ENCODE measurements at regions not wholly inside any gene's neighbourhood (a gene's known extent, or its start where the extent isn't known, plus 50 kb on each side); places are given as distances from the start of the nearest gene placed in this dataset.

DNA sequence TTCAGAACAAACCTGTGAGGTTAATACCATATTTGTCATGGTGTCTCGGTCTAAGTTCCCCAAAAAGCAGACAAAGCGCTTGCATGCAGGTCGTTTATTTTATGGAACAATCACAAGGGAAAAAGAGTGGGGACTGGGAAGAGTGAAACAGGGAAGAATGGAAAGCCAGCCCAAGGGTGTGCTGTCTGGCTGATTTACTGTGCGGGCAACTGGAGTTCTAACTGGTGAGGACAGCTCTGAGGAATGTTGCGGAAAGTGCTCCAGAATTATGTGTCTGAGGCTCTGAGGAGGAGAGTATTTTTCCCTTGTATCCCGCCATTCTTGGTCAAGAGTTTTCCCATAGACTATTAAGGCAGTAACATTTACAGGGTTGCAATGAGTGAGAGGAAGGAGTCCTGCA, 465.4 kb downstream of the RMST start:
- Histone ChIP-seq H3K36me3 (ENCODE audit: control insufficient read depth, low read depth, low read length) (no peaks in the 10 kb centered on the region), H3K4me3 (ENCODE audit: low read length) (no peak overlapping the region), H3K9ac (ENCODE audit: low read length) (no peak overlapping the region), H3K9me3 (ENCODE audit: control insufficient read depth, low read depth, low read length) (no peaks in the 10 kb centered on the region), H3K4me1 (ENCODE audit: control insufficient read depth, low read depth, low read length) (no peaks in the 10 kb centered on the region), H3K27me3 (ENCODE audit: control insufficient read depth, insufficient read depth, low read length) (no peaks in the 10 kb centered on the region), H3K27ac (ENCODE audit: low read length) (no peak overlapping the region)

DNA sequence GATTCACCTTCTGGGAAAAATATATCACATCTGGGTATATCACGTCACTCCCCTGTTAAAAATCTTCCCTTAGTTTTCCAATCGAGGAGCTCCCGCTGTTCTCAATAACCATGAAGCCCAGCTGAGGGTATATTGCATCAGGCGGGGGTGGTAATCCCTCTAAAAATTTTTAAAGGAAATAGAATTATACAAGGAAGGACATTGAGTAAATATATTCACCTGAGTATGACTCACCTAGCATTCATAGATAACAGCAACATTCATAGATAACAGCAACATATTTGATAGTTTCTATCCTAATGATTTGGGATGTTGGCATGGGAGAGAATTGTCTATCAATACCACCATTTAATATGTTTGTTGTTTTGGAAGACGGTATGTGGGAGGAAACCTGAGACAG, 473.6 kb downstream of the RMST start:
- Histone ChIP-seq H3K4me1 (ENCODE audit: control insufficient read depth, low read depth, low read length) (no peaks in the 10 kb centered on the region), H3K27ac (ENCODE audit: low read length) (no peak overlapping the region), H3K4me3 (ENCODE audit: low read length) (no peak overlapping the region), H3K9ac (ENCODE audit: low read length) (no peak overlapping the region), H3K27me3 (ENCODE audit: control insufficient read depth, insufficient read depth, low read length) (no peaks in the 10 kb centered on the region), H3K36me3 (ENCODE audit: control insufficient read depth, low read depth, low read length) (no peaks in the 10 kb centered on the region), H3K9me3 (ENCODE audit: control insufficient read depth, low read depth, low read length) (no peaks in the 10 kb centered on the region)

DNA sequence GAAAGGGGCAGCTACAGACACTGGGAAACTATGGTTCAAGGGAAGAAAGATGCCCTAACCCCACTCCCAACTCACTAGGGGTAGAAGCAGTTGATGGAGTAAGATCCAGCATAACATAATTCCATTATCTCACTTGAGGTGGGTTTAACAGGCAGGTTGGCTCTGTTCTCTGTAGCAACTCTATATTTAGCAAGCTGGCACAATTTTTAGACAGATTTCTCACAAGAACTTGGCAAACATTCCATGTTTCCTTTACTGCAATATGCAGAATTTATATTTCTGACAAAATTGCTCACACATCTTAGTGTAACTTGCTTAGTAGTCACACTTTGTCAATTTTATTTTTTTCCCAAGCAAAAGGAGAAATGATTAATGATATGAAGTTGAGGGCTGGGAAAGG, 475.4 kb downstream of the RMST start:
- Histone ChIP-seq H3K9ac (ENCODE audit: low read length) (no peak overlapping the region), H3K4me3 (ENCODE audit: low read length) (no peak overlapping the region), H3K27me3 (ENCODE audit: control insufficient read depth, insufficient read depth, low read length) (no peaks in the 10 kb centered on the region), H3K27ac (ENCODE audit: low read length) (no peak overlapping the region), H3K4me1 (ENCODE audit: control insufficient read depth, low read depth, low read length) (no peaks in the 10 kb centered on the region), H3K9me3 (ENCODE audit: control insufficient read depth, low read depth, low read length) (no peaks in the 10 kb centered on the region), H3K36me3 (ENCODE audit: control insufficient read depth, low read depth, low read length) (no peaks in the 10 kb centered on the region)

DNA sequence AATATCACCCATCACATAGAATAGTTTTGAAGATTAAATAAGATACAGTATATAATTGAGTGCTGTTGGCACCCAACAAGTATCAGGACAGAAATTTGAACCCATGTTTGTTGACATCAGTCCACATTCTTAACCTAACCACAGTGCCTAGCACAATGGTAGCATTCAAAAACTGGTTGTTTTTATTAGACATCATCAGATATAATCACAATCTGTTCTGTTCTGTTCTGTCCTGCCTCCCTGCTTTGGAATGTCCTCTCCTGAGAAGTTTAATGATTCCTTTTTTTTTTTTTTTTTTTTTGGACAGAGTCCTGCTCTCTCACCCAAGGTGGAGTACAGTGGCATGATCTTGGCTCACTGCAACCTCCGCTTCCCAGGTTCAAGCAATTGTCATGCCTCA, 476.6 kb downstream of the RMST start:
- Histone ChIP-seq H3K36me3 (ENCODE audit: control insufficient read depth, low read depth, low read length) (no peaks in the 10 kb centered on the region), H3K4me3 (ENCODE audit: low read length) (no peak overlapping the region), H3K27ac (ENCODE audit: low read length) (no peak overlapping the region), H3K27me3 (ENCODE audit: control insufficient read depth, insufficient read depth, low read length) (no peaks in the 10 kb centered on the region), H3K9ac (ENCODE audit: low read length) (no peak overlapping the region), H3K9me3 (ENCODE audit: control insufficient read depth, low read depth, low read length) (no peaks in the 10 kb centered on the region), H3K4me1 (ENCODE audit: control insufficient read depth, low read depth, low read length) (no peaks in the 10 kb centered on the region)

DNA sequence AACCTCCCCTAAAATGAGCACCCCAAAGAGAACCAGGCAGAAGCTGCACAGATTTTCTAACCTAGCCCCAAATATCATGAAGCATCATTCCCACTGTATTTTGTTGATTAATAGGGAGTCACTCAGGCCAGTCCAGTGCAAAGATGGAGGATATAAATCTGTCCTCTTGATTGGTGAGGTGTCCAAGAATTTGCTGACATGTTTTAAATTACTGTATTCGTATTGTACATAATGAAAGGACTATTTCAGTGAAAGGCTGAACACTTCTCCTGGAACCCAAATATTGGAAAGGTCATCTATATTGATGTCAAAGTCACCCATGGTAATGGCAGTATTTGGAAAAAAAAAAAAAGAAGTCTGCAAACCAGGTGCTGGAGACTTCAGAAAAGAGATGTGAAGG, 477.5 kb downstream of the RMST start:
- Histone ChIP-seq H3K9ac (ENCODE audit: low read length) (no peak overlapping the region), H3K4me3 (ENCODE audit: low read length) (no peak overlapping the region), H3K36me3 (ENCODE audit: control insufficient read depth, low read depth, low read length) (no peaks in the 10 kb centered on the region), H3K27me3 (ENCODE audit: control insufficient read depth, insufficient read depth, low read length) (no peaks in the 10 kb centered on the region), H3K27ac (ENCODE audit: low read length) (no peak overlapping the region), H3K9me3 (ENCODE audit: control insufficient read depth, low read depth, low read length) (no peaks in the 10 kb centered on the region), H3K4me1 (ENCODE audit: control insufficient read depth, low read depth, low read length) (no peaks in the 10 kb centered on the region)

DNA sequence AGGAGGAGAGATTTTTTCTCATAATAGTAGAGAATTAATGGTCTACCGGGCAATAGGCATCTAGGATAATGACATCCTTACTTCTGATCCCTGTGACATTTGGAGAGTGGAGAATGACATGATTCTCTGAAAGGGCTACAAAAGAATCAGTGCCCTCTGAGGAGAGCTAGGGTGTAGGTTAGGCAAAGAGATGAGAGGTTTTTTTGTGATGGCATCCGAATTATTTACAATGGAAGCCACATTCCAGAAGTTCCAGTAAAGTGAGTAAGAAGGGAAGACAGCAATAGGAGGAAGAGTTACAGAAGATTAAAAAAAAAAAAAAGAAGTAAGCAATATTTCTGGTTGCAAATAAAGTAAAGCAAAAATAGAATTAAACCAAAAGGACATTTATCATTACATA, 478.0 kb downstream of the RMST start:
- no peaks in the 10 kb centered on the region for H3K4me1 ChIP-seq (ENCODE audit: control insufficient read depth, low read depth, low read length)
- no peak overlapping the region for H3K9ac ChIP-seq (ENCODE audit: low read length)
- H3K27ac ChIP-seq (ENCODE audit: low read length) = no peak overlapping the region
- H3K9me3 ChIP-seq (ENCODE audit: control insufficient read depth, low read depth, low read length) = no peaks in the 10 kb centered on the region
- H3K4me3 ChIP-seq (ENCODE audit: low read length) = no peak overlapping the region
- no peaks in the 10 kb centered on the region for H3K27me3 ChIP-seq (ENCODE audit: control insufficient read depth, insufficient read depth, low read length)
- no peaks in the 10 kb centered on the region for H3K36me3 ChIP-seq (ENCODE audit: control insufficient read depth, low read depth, low read length)

DNA sequence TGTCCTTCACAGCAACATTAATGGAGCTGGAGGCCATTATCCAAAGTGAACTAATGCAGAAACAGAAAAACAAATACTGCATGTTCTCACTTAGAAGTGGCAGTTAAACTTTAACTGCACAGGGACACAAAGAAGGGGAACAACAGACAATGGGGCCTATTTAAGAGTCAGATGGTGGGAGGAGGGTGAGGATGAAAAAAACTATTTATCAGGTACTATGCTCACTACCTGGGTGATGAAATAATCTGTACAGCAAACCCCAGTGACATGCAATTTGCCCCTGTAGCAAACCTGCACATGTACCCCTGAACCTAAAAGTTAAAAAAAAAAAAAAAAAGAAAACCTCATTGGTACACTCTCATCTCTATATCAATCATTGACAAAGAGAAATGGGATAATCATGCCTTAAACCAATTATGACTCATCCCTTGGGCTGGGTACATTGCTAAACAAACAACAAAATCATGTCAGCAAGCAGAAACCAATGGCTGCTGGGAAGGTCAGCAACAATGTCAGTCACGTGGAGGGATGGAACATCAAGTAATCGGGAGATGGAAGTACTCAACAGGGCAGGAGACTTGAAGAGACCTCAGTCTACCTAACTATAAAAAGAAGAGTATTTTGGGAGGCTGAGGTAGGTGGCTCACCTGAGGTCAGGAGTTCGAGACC, 479.2 kb downstream of the RMST start:
- no peaks in the 10 kb centered on the region for H3K36me3 ChIP-seq (ENCODE audit: control insufficient read depth, low read depth, low read length)
- H3K9me3 ChIP-seq (ENCODE audit: control insufficient read depth, low read depth, low read length) = no peaks in the 10 kb centered on the region
- no peak overlapping the region for H3K4me3 ChIP-seq (ENCODE audit: low read length)
- H3K9ac ChIP-seq (ENCODE audit: low read length) = no peak overlapping the region
- no peaks in the 10 kb centered on the region for H3K4me1 ChIP-seq (ENCODE audit: control insufficient read depth, low read depth, low read length)
- no peaks in the 10 kb centered on the region for H3K27me3 ChIP-seq (ENCODE audit: control insufficient read depth, insufficient read depth, low read length)
- H3K27ac ChIP-seq (ENCODE audit: low read length) = no peak overlapping the region

DNA sequence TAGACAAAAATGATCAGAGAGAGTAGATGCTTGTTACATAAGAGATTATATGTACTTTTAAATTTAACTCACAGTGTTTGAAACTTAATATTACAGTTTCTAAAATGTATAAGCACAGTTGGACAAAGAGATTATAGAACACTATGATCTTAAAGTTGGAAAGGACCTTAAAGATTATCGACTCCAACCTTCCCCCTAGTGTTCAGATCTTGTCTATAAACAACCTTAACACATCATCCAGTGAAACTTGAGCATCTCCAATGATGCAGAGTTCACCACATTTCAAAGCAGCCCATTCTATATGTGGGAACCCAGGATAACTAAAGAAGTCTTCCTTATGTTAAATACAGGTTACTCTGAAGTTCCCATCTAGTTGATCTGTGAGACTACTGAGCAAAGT, 480.8 kb downstream of the RMST start:
- H3K9ac ChIP-seq (ENCODE audit: low read length) = no peak overlapping the region
- H3K27me3 ChIP-seq (ENCODE audit: control insufficient read depth, insufficient read depth, low read length) = no peaks in the 10 kb centered on the region
- H3K27ac ChIP-seq (ENCODE audit: low read length) = no peak overlapping the region
- H3K4me1 ChIP-seq (ENCODE audit: control insufficient read depth, low read depth, low read length) = no peaks in the 10 kb centered on the region
- H3K36me3 ChIP-seq (ENCODE audit: control insufficient read depth, low read depth, low read length) = no peaks in the 10 kb centered on the region
- no peak overlapping the region for H3K4me3 ChIP-seq (ENCODE audit: low read length)
- no peaks in the 10 kb centered on the region for H3K9me3 ChIP-seq (ENCODE audit: control insufficient read depth, low read depth, low read length)

DNA sequence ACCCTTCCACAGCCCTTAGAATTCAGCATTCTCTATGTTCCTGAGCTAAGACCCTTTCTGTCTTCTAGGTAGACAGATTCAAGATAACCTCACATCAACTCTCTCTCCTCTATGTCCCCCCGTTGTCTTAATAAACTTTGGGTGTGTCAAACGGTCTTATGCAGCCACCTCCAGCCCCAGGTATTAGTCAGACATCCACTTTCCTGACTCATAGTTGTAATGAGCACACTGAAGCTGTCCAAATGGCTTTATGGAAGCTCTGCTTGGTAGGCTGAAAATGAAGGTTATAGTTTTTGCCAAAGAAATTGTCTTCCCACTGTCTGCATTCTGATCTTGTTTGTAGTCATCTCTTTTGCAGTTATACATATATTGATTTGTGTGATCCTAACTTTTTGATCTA, 482.0 kb downstream of the RMST start:
- Histone ChIP-seq H3K4me3 (ENCODE audit: low read length) (no peak overlapping the region), H3K36me3 (ENCODE audit: control insufficient read depth, low read depth, low read length) (no peaks in the 10 kb centered on the region), H3K27me3 (ENCODE audit: control insufficient read depth, insufficient read depth, low read length) (no peaks in the 10 kb centered on the region), H3K9ac (ENCODE audit: low read length) (no peak overlapping the region), H3K27ac (ENCODE audit: low read length) (no peak overlapping the region), H3K4me1 (ENCODE audit: control insufficient read depth, low read depth, low read length) (no peaks in the 10 kb centered on the region), H3K9me3 (ENCODE audit: control insufficient read depth, low read depth, low read length) (no peaks in the 10 kb centered on the region)

DNA sequence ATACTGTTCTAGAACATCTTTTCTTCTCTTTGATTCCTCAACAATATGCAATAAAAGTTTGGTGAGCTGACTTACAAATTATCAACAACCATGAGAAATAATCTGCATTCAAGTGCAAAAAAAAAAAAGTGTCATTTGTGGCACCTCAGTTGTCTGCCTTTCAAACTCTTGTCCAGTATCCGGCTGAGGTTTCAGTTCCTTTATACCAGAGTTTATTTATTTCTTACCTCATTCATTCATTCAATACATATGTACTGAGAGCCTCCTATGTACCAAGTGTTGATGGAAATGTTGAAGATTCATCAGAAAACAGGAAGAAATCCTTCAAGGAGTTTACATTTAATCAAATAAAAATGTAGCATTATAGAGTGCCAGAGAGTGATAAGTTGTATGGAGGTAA, 484.1 kb downstream of the RMST start:
- no peaks in the 10 kb centered on the region for H3K36me3 ChIP-seq (ENCODE audit: control insufficient read depth, low read depth, low read length)

DNA sequence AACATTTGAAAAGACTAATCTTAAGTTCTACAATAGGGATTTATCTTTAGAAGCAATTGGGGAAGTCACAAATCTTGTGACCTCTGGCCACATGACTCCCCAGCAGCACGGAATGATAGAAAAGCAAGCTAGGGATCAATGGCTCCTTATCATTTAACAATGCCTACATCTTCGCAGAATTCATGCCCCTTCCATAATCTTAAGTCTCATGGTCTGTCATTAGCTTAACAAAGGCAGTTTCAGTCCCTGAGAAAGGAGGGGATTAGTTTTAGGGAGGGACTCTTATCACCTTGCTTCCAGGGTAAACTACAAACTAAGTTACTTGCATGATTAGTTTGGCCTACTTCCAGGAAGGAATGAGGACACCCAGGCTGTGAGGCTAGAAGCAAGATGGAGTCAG, 486.0 kb downstream of the RMST start:
- Histone ChIP-seq H3K27ac (ENCODE audit: low read length) (no peak overlapping the region), H3K9ac (ENCODE audit: low read length) (no peak overlapping the region), H3K36me3 (ENCODE audit: control insufficient read depth, low read depth, low read length) (no peaks in the 10 kb centered on the region), H3K27me3 (ENCODE audit: control insufficient read depth, insufficient read depth, low read length) (no peaks in the 10 kb centered on the region), H3K9me3 (ENCODE audit: control insufficient read depth, low read depth, low read length) (no peaks in the 10 kb centered on the region), H3K4me3 (ENCODE audit: low read length) (no peak overlapping the region), H3K4me1 (ENCODE audit: control insufficient read depth, low read depth, low read length) (no peaks in the 10 kb centered on the region)

More for the DNA sequence above, 484.1 kb downstream of the RMST start:
- H3K27me3 ChIP-seq (ENCODE audit: control insufficient read depth, insufficient read depth, low read length) = no peaks in the 10 kb centered on the region
- no peaks in the 10 kb centered on the region for H3K4me1 ChIP-seq (ENCODE audit: control insufficient read depth, low read depth, low read length)
- no peak overlapping the region for H3K9ac ChIP-seq (ENCODE audit: low read length)
- no peak overlapping the region for H3K27ac ChIP-seq (ENCODE audit: low read length)
- no peaks in the 10 kb centered on the region for H3K9me3 ChIP-seq (ENCODE audit: control insufficient read depth, low read depth, low read length)
- H3K4me3 ChIP-seq (ENCODE audit: low read length) = no peak overlapping the region

DNA sequence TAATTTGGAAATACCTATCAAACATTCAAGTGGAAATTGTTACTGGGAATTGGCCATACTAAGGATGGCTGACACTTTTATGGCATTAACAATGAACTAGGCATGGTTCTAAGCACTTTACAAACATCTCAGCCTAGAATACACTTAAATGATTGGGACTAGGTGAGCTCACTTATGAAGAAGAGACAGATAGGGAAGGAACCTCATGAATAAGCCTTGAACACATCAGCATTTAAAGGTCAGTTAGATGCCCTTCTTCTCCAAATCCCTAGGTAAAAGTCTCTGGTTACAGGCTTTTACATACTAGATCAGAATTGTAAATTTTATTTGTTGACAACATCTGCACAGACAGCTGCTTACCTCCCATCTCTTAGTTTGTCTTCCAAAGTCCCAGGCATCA, 488.6 kb downstream of the RMST start:
- no peak overlapping the region for H3K4me3 ChIP-seq (ENCODE audit: low read length)
- H3K27ac ChIP-seq (ENCODE audit: low read length) = no peak overlapping the region
- H3K9ac ChIP-seq (ENCODE audit: low read length) = no peak overlapping the region
- no peaks in the 10 kb centered on the region for H3K9me3 ChIP-seq (ENCODE audit: control insufficient read depth, low read depth, low read length)
- H3K36me3 ChIP-seq (ENCODE audit: control insufficient read depth, low read depth, low read length) = no peaks in the 10 kb centered on the region
- no peaks in the 10 kb centered on the region for H3K4me1 ChIP-seq (ENCODE audit: control insufficient read depth, low read depth, low read length)
- H3K27me3 ChIP-seq (ENCODE audit: control insufficient read depth, insufficient read depth, low read length) = no peaks in the 10 kb centered on the region
